ENCODE measurements at regions not wholly inside any gene's neighbourhood (a gene's known extent, or its start where the extent isn't known, plus 50 kb on each side); places are given as distances from the start of the nearest gene placed in this dataset.

DNA sequence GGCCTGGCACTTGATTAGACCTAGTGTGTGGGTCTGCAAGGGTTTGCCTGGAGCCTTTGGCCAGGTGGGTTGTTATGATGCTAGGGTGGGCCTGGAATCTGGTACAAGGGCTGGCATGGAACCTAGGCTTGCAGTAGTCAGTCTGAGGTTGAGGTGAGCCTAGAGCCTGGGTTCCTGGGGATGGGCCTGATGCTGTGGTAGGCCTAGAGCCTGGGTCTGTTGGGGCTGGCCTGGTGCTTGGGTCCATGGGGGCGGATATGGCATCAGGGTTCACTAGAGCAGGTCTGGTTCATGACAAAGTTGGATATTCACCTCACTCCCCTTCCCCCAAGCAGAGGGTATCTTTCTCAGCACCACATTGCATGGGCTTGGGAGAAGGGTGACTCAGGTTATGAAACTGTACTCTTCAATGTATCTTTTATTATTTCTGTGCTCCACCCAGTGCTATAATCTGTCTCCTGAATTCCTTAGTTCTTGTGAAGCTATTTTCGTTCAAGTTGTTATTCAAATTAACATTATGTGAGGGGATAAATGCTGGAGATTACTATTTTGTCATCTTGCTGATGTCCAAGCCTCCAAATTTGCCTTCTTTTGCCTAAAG is 274.4 kb downstream of the NFKBIZ start:
- no peak for DNase-seq

DNA sequence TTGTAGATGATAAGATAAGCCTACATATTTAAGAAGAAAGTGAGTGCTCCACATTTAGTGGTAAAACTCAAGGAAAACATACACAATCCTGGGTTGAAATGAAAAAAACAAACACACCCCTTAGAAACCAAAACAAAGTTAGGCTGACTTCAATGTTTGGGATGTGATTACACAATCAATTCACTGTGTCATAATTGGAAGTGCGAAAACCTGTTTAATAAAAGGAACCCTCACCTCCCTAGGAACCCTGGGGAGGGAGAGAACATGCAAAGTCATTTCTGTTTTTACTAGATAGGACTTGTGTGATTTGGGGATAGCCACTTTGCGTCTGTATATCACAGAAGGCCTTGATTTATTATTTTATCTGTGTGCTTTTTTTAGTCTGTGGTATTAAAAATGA is 275.0 kb downstream of the NFKBIZ start:
- no peak for DNase-seq

DNA sequence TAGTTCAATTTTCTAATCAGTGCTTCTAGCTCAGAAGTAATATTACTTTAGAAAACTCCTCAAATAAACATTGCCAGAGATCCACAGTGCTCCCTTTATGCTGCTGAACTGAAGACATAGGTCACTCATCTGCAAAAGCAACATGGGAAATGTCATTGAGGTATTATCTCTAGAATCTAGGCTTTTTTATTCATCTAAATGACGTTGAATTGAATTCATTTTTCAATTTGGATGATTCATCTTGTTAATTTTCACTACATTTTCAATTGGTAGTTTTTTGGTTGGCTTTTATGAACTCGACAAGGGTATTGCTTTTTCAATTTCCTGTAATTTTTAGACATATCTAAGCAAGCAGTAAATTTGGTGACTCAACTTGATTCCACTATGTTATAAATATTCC is 275.4 kb downstream of the NFKBIZ start:
- DNase-seq = no peak

DNA sequence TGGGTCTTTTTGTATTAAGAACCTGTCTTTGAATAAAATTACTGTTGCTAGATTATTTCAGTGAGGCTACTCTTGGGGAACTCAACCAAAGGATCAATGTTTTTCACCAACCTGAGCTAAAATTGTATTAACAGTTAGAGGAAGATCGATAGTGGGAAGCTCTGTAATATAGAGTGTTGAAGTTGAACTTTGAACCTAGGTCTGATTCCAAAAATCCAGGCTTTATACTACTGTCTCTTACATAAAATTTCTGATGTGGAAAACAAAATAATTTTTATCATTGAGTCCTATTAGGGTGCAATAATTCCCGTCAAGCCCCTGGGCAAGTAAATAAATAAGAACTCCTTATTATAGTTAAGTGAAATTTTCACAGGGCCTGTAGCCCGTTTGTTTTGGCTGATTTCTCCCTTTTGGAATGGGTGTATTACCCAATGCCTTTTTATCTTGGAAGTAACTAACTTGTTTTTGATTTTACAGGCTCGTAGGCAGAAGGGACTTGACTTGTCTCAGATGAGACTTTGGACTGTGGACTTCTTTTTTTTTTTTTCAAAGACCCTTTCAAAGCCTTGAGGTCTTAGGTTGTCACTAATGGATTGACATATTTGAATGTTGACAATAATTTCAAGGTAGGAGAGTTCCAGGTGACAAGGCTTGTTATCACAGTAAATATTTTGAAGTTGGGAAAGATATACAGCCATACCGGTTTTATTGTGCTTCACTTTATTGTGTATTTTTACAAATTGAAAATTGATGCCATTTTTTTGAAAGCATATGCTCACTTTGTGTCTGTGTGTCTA is 276.1 kb downstream of the NFKBIZ start:
- DNase-seq = no peak

DNA sequence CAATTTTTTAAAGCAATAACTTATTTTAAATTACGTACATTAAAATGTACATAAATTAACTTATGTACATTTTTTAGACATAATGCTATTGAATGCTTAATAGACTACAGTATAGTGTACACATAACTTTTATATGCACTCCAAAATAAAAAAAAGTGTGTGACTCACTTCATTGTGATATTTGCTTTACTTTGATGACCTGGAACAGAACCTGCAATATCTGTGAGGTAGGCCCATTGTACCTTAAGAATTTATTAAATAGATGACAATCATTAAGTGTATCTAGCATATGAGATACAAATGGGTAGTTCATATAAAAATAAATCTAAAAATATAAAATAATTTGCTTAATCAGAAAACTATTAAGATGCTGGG is 276.7 kb downstream of the NFKBIZ start:
- no peak for DNase-seq

DNA sequence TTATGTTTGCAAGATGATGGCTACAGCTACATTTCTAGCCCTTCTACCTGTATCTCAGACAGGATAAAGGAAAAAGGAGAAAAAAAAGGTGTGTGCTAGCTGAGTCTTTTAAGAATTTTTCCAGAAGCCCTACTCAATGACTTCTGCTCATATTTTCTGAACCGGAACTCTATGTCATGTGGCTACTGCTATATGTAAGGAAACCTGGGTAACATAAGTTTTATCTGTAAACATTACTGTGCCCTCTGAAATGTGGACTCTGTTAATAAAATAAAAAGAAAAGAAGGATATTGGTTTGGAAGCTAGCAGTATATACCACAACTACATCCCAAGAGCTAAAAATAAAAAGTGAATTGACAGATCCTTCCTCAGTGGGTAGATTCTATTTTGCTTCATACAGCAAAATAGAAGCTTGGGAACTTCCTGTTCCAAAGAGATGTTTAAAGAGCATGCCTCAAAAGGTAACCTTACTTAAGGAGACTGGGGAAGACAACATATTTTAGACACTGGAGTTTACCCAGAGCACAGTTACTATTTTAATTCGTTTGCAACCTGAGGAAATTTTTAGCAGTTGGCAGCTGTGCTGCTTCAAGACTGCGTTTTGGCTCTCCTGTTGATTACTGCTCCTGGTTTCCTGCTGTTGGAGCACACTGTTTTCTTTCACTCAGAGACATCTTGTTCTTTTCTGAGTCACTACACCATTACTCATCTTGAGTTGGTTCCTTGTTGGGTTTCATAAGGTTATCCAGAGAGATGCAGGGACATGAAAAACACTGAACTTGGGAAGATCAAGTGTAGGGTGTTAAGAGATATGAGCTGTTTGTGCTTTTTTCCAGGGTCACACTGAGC is 280.7 kb downstream of the NFKBIZ start:
- no peak for DNase-seq

DNA sequence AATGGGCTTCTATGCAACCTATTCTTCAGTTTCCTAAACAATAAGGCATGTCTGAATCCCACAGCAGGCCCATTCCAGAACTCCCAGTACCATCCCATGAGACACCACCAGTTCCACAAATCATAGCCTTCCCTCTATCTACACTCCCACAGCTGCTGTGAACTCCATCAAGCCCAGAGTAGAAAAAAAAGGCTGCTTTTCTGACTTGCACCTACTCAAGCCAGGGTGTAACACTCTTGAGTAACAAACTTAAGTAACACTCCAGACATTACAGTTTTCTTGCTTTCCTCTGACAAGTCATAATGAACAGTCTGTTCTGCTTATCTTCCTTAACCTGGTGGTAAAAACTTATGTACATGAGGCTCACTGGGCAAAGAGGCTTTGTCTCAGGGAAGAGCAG is 283.1 kb downstream of the NFKBIZ start:
- no peak for DNase-seq

DNA sequence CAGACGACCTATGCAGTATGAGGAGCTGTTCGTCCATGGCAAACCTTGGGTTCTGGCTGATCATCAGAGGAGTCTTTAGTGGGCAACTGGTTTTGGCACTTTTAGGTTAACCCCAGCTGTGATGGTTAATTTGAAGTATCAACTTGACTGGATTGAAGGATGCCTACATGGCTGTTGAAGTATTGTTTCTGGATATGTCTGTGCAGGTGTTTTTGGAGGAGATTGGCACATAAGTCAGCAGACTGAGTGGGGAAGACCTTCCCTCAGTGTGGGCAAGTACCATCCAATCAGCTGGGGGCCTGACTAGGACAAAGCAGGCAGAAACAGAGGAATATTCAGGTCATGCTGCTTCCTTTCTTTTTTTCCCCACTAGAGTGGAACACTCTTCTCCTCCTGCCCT is 284.1 kb downstream of the NFKBIZ start:
- no peak for DNase-seq

DNA sequence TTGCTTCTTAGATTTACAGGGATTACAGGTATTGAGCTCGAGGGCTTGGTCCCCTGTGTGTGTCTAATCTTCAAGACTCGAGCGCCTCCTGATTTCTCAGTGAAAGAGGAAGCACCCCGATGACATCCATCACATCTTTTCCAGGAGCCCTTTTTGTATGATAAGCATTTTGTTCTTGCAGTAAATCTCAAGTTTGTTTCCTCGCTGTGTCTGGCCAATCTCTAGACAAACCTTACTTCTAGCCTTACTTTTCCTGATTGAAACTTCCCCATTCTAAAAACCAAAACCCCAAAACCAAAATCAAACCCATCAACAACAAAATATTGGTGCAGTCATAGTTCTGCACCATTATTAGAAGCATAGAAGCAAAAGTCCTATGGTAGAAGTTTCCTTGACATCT is 286.0 kb downstream of the NFKBIZ start:
- DNase-seq = no peak

DNA sequence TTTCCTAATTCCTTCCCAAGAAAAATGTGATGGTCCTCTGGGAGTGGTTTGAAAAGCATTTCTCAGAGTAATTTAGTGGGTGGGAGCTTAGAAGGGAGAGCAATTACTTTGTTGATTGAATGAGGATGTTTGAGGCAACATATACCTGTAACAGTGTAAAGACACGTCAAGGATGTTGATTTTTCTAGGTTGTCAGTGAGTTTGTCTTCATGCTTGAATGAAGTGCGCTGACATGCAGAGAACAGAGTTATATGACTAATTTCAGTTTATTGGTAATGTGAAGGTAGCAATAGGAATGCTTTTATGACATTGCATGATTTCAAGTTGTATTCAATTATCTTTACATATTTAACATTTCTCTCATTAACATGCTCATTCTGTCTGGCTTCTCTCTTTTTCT is 286.9 kb downstream of the NFKBIZ start:
- peak; percentile 1 for DNase-seq

DNA sequence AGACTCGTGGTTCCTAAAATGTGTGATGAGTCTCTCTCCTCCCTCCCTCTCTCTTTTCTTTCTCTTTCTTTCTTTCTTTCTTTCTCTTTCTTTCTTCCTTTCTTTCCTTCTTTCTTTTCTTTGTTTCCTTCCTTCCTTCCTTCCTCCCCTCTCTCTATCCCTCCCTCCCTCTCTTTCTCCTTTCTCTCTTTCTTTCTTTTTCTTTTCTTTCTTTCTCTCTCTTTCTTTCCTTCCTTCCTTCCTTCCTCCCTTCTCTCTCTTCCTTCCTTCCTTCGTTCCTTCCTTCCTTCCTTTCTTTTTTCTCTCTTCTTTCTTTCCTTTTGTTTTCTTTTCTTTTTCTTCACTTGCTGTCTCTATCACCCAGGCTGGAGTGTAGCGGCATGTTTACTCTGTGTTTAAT is 290.8 kb downstream of the NFKBIZ start:
- DNase-seq = no peak

DNA sequence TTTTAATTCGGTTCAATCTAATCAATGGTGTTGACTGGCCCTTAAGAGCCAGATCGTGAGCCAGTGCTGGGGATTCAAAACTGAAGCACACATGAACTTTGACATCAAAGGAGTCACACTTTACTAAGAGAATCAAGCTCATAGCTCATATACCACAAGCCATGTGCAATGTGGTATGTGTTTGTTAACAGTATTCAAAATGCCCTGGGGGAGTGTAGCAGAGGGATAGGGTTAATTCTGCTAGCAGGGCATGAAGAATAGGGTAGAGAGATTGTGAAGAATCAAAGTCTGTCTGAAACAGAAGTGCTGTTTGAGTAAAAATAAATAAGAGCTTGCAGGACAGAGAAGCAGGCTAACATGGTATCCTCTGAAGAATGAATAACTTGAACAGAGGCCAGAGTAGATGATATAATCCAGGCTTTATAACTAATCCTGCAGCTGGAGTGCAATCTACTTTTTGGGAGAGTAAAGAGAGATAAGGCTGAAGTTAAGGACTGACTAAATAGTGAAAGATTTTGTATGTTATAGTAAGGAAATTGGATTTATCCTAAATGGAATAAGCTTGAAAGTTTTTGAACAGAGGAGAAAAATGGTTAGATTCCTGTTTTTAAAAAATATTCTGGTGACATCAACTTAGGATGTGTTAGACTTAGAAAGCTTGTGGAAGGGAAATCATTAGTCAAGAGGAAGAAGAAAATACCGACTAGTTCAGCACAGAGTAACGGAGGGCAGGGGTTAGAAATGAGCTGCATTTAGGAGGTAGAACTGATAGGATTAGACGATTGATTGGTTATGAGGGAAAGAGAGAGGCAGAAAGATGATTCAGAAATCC is 292.0 kb downstream of the NFKBIZ start:
- no peak for DNase-seq

DNA sequence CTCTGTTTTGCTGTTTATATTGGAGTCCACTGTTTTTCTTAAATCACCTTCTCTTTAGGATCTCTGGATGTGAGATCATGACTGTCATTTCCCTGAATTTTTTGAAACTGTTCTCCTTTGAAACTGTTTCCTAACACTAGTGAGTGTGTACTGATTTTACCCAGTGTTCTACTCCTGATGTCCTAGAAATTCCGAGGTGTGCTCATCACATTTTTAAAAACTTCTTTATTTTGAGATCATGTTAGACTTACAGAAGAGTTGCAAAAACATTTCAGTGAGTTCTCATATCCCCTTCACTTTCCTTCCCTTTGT is 292.6 kb downstream of the NFKBIZ start:
- DNase-seq = no peak

DNA sequence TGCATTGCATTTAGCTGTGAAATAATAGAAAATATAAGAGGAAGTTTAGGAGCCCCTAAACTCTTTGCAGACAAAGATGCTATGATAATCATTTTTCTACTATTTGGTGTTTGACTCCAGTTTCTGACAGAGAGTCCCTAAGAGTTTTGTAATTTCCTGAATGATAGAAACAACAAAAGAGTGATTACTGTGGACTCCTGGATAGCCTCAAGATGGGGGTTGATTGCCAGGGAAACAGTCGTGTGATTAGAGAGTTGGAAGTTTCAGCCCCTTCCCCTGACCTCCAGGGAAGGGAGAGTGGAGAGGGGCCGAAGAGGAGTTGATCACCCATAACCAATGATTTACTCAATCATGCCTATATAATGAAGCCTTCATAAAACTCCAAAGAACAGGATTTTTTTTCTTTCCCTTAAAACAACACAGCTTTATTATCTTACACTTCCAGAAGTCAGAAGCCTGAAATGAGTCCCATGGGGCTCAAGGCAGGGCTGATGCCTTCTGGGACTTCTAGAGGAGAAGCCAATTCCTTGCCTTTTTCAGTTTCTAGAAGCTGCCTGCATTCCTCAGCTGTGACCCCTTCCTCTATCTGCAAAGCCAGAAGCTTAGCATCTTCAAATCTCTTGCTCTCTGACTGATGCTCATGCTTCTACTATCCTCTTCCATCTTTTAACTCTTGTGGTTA is 292.3 kb upstream of the ZPLD1 start:
- no peak for DNase-seq

DNA sequence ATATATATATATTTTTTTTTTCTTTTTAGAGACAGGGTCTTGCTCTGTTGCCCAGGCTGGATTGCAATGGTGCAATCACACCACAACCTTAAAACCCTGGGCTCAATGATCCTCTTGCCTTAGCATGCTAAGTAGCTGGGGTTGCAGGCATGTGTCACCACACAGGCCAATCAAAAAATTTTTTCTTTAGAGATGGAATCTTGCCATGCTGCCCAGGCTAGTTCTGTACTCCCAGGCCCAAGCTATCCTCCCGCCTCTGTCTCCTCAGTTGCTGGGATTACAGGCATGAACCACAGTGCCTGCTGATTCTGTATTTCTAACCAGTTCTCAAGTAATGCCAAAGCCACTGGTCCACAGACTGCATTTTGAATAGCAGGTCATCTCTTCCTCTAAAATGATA is 291.3 kb upstream of the ZPLD1 start:
- DNase-seq = no peak

DNA sequence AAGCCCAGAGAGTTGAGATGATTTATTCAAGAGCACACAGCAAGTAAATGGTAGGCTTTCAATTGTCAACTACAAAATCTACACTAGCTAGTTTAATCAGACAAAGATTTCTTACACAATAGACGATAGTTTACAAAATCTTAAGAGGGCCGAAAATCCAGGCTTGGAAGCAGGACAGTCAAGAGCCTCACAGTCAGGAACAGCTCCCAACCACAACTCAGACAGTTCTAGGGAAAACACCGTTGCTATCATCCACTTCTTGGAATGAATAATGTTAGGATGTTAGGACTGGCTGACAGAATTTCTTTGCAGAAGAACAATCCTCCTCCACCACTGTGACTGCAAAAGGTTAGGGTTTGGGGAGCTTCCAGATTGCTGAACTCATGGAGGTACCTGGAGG is 290.8 kb upstream of the ZPLD1 start:
- no peak for DNase-seq

DNA sequence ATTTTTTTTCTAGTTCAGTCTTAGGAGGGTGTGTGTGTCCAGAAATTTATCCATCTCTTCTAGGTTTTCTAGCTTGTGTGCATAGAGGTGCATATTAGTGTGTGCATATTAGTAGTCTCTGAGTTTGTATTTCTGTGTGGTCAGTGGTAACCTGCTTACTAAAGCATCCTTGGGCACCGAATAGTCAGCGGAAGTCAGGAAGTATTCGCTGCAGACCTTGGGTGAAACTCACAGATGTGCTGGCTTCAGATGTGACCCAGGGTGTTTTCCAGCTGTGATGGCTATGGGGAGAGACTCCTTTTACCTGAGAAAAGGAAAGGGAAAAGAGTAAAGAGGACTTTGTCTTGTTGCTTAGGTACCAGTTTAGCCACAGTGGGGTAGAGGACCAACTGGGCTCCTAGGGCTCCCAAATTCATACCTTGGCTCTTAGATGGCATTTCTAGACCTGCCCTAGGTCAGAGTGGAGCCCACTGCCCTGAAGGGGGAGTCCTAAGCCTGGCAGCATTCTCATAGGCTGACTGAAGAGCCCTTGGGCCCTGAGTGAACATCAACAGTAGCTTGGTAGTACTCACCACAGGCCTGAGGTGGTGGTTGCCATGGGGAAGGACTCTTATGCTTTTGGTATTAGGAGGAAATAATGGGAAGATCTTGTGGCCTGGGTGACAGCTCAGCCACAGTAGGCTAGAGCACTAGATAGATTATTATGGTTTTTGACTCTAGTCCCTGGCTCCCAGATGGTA is 286.0 kb upstream of the ZPLD1 start:
- DNase-seq = no peak

DNA sequence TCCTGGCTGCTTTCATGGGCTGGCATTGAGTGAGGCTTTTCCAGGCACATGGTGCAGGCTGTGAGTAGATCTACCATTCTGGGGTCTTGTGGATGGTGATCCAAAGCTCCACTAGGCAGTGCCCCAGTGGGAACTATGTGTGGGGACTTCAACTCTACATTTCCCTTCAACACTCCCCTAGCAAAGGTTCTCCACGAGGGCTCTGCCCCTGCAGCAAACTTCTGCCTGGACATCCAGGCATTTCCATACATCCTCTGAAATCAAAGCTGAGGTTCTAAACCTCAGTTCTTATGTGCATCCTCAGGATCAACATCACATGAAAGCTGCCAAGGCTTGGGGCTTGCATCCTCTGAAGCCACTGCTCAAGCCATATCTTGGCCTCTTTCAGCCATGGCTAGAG is 282.9 kb upstream of the ZPLD1 start:
- DNase-seq = no peak

DNA sequence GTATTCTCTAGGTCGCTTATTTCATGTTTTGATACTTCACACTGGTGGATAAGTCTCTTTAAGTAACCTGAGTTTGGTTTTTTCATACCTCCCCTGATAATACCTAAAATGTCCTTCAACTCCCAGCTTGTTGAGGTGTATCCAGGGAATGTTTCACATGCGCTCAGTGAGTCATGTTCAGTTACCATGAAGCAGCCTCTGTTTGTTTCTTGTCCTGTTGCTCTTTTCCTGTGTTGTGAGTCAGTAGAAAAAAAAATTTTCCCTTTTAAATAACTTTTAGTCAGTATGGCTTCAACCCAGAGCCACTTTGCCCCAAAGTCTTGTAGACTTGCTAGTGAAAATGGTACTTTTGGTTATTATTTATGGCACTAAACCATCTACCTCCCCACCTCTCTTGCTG is 278.4 kb upstream of the ZPLD1 start:
- no peak for DNase-seq

DNA sequence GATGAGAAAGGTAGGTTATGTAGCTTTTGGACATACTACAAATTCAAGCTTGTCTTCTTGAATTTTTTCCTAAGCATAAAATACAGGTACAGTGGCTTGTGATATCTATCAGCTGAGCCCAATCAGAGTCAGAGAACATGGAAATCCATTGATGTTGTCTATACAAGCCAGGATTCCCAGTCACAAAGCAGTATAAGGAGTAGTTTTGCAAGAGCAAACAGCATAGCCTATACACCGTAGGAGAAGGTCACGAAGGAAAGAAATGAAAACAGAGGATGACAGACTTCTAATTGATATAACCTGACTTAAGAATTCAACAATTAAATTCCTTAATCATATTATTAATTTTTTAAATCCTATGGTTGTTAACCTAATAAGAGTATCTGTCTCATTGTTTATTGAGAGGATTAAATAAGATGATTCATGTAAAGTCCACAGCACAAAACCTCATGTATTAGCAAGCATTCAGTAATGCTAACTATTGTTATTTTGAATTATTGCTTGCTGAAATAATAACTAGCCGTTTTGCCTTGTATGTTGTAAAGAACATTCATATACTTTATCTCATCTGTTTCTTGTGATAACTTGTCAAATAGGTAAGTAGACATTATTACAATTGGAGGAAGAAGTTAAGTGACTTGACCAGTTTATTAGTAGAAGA is 276.6 kb upstream of the ZPLD1 start:
- no peak for DNase-seq

DNA sequence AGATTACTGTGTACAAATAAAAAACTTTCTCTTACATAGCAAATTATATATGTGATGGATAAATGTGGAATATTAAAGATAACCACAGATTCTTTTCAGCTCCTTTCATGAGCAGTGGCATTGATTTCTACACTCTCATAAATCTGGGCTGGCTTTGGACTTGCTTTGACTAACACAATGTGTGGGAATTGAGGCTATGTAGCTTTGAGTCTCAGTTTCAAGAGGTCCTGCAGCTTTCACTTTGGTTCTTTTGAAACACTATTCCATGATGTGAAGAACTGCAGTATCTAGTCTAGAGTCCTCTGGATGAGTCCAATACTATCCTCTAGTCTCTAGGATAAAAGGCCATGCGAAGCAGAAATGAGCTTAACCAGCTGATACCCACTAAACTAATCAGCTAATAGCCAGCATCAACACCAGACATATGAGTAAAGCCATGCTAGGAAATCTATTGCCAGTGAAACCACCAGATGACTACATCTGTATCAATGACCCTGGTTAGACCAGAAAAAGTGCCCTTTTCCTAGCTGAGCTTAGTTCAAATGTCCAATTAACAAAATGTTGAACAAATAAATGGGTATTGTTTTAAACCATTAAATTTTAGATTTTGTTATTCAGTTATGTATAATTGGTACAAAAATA is 274.9 kb upstream of the ZPLD1 start:
- no peak for DNase-seq
